HepG2 (cell line): ENCODE measurements at regions not wholly inside any gene's neighbourhood (a gene's known extent, or its start where the extent isn't known, plus 50 kb on each side); places are given as distances from the start of the nearest gene placed in this dataset.

Experiments
- ATAC-seq: fragments of 200-7000 bp; cut with Tn5 transposase; 3 replicates; pipeline ENCODE4 v1.9.1; 2020; ENCODE audit warnings: mild to moderate bottlenecking, moderate library complexity
- BruUV-seq: library from RNA; stranded (reverse); fragments of 400-500 nt; replicated peaks from 2 replicates; lab custom pipeline; 2021; lab: Mats Ljungman, UMichigan
- CTCF ChIA-PET: fragments of 300-600 bp; formaldehyde crosslinking; extraction: SDS; loops from one replicate; lab custom pipeline; 2021; ENCODE audit warnings: low total read pairs, inconsistent platforms, low intra/inter-chr PET ratio; lab: Yijun Ruan, JAX
- POLR2A ChIA-PET: fragments of 350-600 bp; sonication (Branson Sonifier 250); formaldehyde crosslinking; loops from one replicate; lab custom pipeline; 2020; ENCODE audit warnings: antibody characterized with exemption, inconsistent platforms; lab: Yijun Ruan, JAX
- DNase-seq: peaks from one replicate; pipeline ENCODE4 v3.0.0-alpha.2; 2015; ENCODE audit warnings: low spot score
- FAIRE-seq: peaks from 3 replicates; lab custom pipeline; 2011; peaks lifted over from hg19 to GRCh38; lab: Jason Lieb, UNC
- H2AFZ ChIP-seq: one replicate; pipeline ENCODE4 v1.6.1; 2011; ENCODE audit warnings: low read length, inconsistent platforms
- H3K27ac ChIP-seq: fragments of 300-600 bp; 3 replicates; pipeline ENCODE4 v1.8.0; 2011; ENCODE audit warnings: mixed run types, mild to moderate bottlenecking, mixed read lengths, low read length, inconsistent platforms; ENCODE audit not compliant: insufficient read depth; ENCODE audit errors: extremely low read length
- H3K27me3 ChIP-seq, 2 experiments: fragments of 200-600 bp in 1 of 2; 2 replicates in 1 of 2; 3 replicates in 1 of 2; pipeline versions ENCODE4 v1.6.0 to v1.8.0; 2011; ENCODE audit warnings: low read length in 2 of 2, mild to moderate bottlenecking in 2 of 2, moderate library complexity in 2 of 2, inconsistent platforms in 1 of 2; ENCODE audit not compliant: insufficient read depth in 2 of 2, control insufficient read depth in 1 of 2
- H3K36me3 ChIP-seq, 2 experiments: fragments of 200-600 bp in 1 of 2; replicated peaks in 1 of 2; 2 replicates in 1 of 2; 3 replicates in 1 of 2; pipeline versions ENCODE4 v1.5.1 to v1.8.0; 2011; ENCODE audit warnings: low read length in 2 of 2, inconsistent platforms in 1 of 2; ENCODE audit not compliant: insufficient read depth in 2 of 2, control insufficient read depth in 1 of 2
- H3K4me1 ChIP-seq: 2 replicates; pipeline ENCODE4 v1.5.1; 2012; ENCODE audit warnings: low read length, inconsistent platforms; ENCODE audit not compliant: insufficient read depth
- H3K4me2 ChIP-seq: 2 replicates; pipeline ENCODE4 v1.6.0; 2011; ENCODE audit warnings: low read depth, low read length, inconsistent platforms
- H3K4me3 ChIP-seq, 3 experiments: fragments of 200-600 bp in 1 of 3; sonication (generic), shearing (Covaris generic) in 1 of 3; replicated peaks in 1 of 3; 2 replicates each; pipeline ENCODE4 v1.5.1; 2011 to 2016; ENCODE audit warnings: low read length in 3 of 3, inconsistent platforms in 2 of 3, low read depth in 2 of 3, mild to moderate bottlenecking in 2 of 3, control low read depth in 1 of 3, mixed read lengths in 1 of 3; ENCODE audit not compliant: insufficient read depth in 1 of 3
- H3K79me2 ChIP-seq: one replicate; pipeline ENCODE4 v1.6.1; 2011; ENCODE audit warnings: low read length, inconsistent platforms; ENCODE audit not compliant: insufficient read depth
- H3K9ac ChIP-seq: 2 replicates; pipeline ENCODE4 v1.6.0; 2011; ENCODE audit warnings: mild to moderate bottlenecking, low read depth, low read length, inconsistent platforms; ENCODE audit not compliant: insufficient read depth
- H3K9me3 ChIP-seq: 2 replicates; pipeline ENCODE4 v1.5.1; 2012; ENCODE audit warnings: mild to moderate bottlenecking, low read length
- H4K20me1 ChIP-seq: 2 replicates; pipeline ENCODE4 v1.6.0; 2011; ENCODE audit warnings: inconsistent platforms, mild to moderate bottlenecking, low read length, moderate library complexity; ENCODE audit not compliant: insufficient read depth
- RELA ChIP-seq: sonication (generic); formaldehyde crosslinking; IDR thresholded peaks from 2 replicates; pipeline ENCODE4 v1.4.0; 2020; ENCODE audit warnings: missing genetic modification reagents
- SCMH1 ChIP-seq: sonication (generic); formaldehyde crosslinking; IDR thresholded peaks from 2 replicates; pipeline ENCODE4 v1.9.0; 2021; ENCODE audit warnings: missing genetic modification reagents, mild to moderate bottlenecking, borderline replicate concordance
- SIN3B ChIP-seq: fragments of 150-350 bp; IDR thresholded peaks from 2 replicates; pipeline ENCODE4 v1.6.1; 2014; ENCODE audit warnings: low read length
- TEAD3 ChIP-seq: optimal IDR thresholded peaks from 2 replicates; pipeline ENCODE3; 2016; ENCODE audit warnings: borderline replicate concordance
- TOPORS ChIP-seq: sonication (generic); formaldehyde crosslinking; IDR thresholded peaks from 2 replicates; pipeline ENCODE4 v1.8.0; 2023; ENCODE audit warnings: mild to moderate bottlenecking, missing genetic modification reagents
- ZNF225 ChIP-seq: sonication (generic); formaldehyde crosslinking; IDR thresholded peaks from 2 replicates; pipeline ENCODE4 v1.4.0; 2020; ENCODE audit warnings: mild to moderate bottlenecking, missing genetic modification reagents
- ZNF230 ChIP-seq: sonication (generic); formaldehyde crosslinking; IDR thresholded peaks from 2 replicates; pipeline ENCODE4 v1.4.0; 2020; ENCODE audit warnings: mild to moderate bottlenecking, missing genetic modification reagents
- ZNF251 ChIP-seq: sonication (generic); formaldehyde crosslinking; IDR thresholded peaks from 2 replicates; pipeline ENCODE4 v1.9.0; 2021; ENCODE audit warnings: mild to moderate bottlenecking, missing genetic modification reagents
- ZNF256 ChIP-seq: sonication (generic); formaldehyde crosslinking; conservative IDR thresholded peaks from 2 replicates; pipeline ENCODE4 v1.4.0; 2020; ENCODE audit warnings: missing genetic modification reagents
- ZNF607 ChIP-seq: sonication (generic); formaldehyde crosslinking; IDR thresholded peaks from 2 replicates; pipeline ENCODE4 v1.5.1; 2020; ENCODE audit warnings: missing genetic modification reagents, mild to moderate bottlenecking, borderline replicate concordance
- ZNF619 ChIP-seq: sonication (generic); formaldehyde crosslinking; IDR thresholded peaks from 2 replicates; pipeline ENCODE4 v1.4.0; 2020; ENCODE audit warnings: mild to moderate bottlenecking, missing genetic modification reagents
- ZNF775 ChIP-seq: sonication (generic); formaldehyde crosslinking; IDR thresholded peaks from 2 replicates; pipeline ENCODE4 v1.4.0; 2020; ENCODE audit warnings: missing genetic modification reagents, mild to moderate bottlenecking, moderate library complexity, borderline replicate concordance
- ZNF776 ChIP-seq: sonication (generic); formaldehyde crosslinking; IDR thresholded peaks from 2 replicates; pipeline ENCODE4 v1.4.0; 2020; ENCODE audit warnings: mild to moderate bottlenecking, missing genetic modification reagents
- WGBS: methylation state at CpG from one replicate; pipeline ENCODE4 v1.1.6; 2017; ENCODE audit warnings: low lambda C conversion rate; 5-methylcytosine and 5-hydroxymethylcytosine counted together
- in situ Hi-C: cut with HindIII; loops from 2 replicates; pipeline ENCODE4 v1.10.0; 2017; ENCODE audit warnings: low pct_unique_long_range_greater_than_20kb; ENCODE audit not compliant: extremely low pct_ligation_motif_present
- intact Hi-C: fragments of 100-400 bp; cut with micrococcal nuclease; formaldehyde crosslinking; loops from one replicate; pipeline ENCODE4 v1.10.0; 2022; ENCODE audit not compliant: unreplicated experiment
- TF ChIP-seq, protein P1 (sequence below), 2 experiments: IDR thresholded peaks; 2 replicates each; pipeline ENCODE4 v1.6.1; 2011 to 2012; ENCODE audit warnings: low read length in 2 of 2, borderline replicate concordance in 1 of 2, low read depth in 1 of 2, mild to moderate bottlenecking in 1 of 2, moderate library complexity in 1 of 2
- TF ChIP-seq, protein P2 (sequence below): IDR thresholded peaks from 2 replicates; pipeline ENCODE4 v1.6.1; 2016; ENCODE audit warnings: low read depth, missing genetic modification reagents, missing compliant biosample characterization

DNA sequence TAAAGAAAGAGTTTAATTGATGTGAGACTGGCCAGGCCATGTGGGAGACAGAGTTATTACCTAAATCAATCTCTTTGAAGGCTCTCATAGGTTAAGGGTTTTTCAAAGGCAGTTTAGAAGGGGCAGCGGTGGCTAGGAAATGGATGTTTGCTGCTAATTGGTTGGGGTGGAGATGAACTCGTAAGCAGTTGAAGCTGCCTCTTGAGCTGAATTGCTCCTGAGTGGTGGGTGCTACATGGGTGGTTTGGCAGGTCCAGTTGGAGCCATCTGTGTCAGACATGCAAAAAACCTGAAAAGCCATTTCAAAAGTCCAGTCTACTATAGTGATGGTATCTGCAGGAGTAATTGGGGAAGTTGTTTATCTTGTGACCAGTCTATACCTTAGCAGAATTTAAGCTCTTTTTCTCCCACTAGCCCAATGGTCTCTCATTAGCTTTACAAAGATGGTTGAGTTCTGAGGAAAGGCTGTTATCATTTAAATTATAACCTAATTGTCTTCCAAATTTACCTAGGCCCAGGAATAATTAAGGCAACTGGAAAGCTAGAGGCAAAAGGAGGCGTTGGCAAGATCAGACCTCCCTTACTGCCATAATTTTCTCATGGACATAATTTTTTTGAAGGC is 762.4 kb upstream of the FRG1 start (continued):
- TF ChIP-seq, protein P1, sequence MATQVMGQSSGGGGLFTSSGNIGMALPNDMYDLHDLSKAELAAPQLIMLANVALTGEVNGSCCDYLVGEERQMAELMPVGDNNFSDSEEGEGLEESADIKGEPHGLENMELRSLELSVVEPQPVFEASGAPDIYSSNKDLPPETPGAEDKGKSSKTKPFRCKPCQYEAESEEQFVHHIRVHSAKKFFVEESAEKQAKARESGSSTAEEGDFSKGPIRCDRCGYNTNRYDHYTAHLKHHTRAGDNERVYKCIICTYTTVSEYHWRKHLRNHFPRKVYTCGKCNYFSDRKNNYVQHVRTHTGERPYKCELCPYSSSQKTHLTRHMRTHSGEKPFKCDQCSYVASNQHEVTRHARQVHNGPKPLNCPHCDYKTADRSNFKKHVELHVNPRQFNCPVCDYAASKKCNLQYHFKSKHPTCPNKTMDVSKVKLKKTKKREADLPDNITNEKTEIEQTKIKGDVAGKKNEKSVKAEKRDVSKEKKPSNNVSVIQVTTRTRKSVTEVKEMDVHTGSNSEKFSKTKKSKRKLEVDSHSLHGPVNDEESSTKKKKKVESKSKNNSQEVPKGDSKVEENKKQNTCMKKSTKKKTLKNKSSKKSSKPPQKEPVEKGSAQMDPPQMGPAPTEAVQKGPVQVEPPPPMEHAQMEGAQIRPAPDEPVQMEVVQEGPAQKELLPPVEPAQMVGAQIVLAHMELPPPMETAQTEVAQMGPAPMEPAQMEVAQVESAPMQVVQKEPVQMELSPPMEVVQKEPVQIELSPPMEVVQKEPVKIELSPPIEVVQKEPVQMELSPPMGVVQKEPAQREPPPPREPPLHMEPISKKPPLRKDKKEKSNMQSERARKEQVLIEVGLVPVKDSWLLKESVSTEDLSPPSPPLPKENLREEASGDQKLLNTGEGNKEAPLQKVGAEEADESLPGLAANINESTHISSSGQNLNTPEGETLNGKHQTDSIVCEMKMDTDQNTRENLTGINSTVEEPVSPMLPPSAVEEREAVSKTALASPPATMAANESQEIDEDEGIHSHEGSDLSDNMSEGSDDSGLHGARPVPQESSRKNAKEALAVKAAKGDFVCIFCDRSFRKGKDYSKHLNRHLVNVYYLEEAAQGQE (IDR thresholded peaks at IDR 0.05; ENCODE audit: borderline replicate concordance in 1 of 2, low read depth in 1 of 2, low read length in 2 of 2), result no peak
- TF ChIP-seq SIN3B, result no peak
- no peak for TF ChIP-seq RELA (CRISPR knock-in tag)
- TF ChIP-seq ZNF775 (CRISPR knock-in tag), result no peak
- TF ChIP-seq, all 625 proteins: peak for 0

DNA sequence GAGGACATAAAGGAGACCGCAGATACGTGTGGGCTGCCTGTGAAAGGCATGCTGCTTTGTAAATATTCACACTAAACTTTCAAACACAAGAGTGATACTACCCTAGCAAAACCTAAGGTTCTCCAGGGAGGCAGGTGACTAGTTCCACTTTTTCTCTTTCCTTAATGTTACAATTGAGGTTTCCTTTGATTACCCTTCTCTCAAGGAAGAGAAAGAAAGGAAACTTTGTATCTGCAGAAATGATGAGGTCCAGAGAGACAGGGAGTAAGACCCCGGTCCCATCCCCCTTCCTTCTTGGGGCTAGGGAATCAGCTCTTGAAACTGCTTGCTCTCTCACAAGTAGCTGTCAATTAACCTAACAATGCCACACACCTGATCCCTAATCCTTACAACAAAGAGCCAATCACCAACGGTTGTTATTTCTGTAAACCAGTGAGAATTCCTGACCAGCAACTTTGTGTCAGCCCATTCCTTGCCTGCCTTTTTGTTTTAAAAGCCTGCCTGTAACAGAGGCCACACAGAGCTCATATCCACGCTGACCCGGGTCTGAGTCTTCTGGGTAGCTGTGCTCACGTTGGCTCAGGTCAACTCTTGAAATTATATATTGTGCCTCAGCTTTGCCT is 754.8 kb upstream of the FRG1 start:
- H2AFZ ChIP-seq, result no peak overlapping the region
- FAIRE-seq (no peak), DNase-seq (no peak), ATAC-seq (no peak)
- intact Hi-C loops, result no loop called here
- H3K9me3 ChIP-seq, result no peaks in the 10 kb centered on the region
- H4K20me1 ChIP-seq, result no peaks in the 10 kb centered on the region
- H3K4me3 ChIP-seq, result no peak overlapping the region
- H3K9ac ChIP-seq, result no peak overlapping the region
- H3K36me3 ChIP-seq, result no peaks in the 10 kb centered on the region
- H3K4me1 ChIP-seq, result no peaks in the 10 kb centered on the region
- peaks cover 0 to 4% of the 10 kb centered on the region in 2 experiments; a peak in 2 of 5 replicates for H3K27me3 ChIP-seq
- no TSS peak for BruUV-seq
- ChIA-PET CTCF (no interaction called here), POLR2A (no interaction called here)
- in situ Hi-C loops, result no loop called here
- H3K79me2 ChIP-seq, result no peaks in the 10 kb centered on the region
- H3K4me2 ChIP-seq, result no peak overlapping the region
- 5% methylated on average over 6 of the region's 7 CpGs for WGBS
- no peak overlapping the region for H3K27ac ChIP-seq
- no peak for TF ChIP-seq ZNF776
- TF ChIP-seq, protein P2, sequence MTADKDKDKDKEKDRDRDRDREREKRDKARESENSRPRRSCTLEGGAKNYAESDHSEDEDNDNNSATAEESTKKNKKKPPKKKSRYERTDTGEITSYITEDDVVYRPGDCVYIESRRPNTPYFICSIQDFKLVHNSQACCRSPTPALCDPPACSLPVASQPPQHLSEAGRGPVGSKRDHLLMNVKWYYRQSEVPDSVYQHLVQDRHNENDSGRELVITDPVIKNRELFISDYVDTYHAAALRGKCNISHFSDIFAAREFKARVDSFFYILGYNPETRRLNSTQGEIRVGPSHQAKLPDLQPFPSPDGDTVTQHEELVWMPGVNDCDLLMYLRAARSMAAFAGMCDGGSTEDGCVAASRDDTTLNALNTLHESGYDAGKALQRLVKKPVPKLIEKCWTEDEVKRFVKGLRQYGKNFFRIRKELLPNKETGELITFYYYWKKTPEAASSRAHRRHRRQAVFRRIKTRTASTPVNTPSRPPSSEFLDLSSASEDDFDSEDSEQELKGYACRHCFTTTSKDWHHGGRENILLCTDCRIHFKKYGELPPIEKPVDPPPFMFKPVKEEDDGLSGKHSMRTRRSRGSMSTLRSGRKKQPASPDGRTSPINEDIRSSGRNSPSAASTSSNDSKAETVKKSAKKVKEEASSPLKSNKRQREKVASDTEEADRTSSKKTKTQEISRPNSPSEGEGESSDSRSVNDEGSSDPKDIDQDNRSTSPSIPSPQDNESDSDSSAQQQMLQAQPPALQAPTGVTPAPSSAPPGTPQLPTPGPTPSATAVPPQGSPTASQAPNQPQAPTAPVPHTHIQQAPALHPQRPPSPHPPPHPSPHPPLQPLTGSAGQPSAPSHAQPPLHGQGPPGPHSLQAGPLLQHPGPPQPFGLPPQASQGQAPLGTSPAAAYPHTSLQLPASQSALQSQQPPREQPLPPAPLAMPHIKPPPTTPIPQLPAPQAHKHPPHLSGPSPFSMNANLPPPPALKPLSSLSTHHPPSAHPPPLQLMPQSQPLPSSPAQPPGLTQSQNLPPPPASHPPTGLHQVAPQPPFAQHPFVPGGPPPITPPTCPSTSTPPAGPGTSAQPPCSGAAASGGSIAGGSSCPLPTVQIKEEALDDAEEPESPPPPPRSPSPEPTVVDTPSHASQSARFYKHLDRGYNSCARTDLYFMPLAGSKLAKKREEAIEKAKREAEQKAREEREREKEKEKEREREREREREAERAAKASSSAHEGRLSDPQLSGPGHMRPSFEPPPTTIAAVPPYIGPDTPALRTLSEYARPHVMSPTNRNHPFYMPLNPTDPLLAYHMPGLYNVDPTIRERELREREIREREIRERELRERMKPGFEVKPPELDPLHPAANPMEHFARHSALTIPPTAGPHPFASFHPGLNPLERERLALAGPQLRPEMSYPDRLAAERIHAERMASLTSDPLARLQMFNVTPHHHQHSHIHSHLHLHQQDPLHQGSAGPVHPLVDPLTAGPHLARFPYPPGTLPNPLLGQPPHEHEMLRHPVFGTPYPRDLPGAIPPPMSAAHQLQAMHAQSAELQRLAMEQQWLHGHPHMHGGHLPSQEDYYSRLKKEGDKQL (CRISPR knock-in tag), result no peak
- TF ChIP-seq ZNF607, result no peak
- no peak for TF ChIP-seq ZNF619 (CRISPR knock-in tag)
- no peak for TF ChIP-seq ZNF256
- no peak for TF ChIP-seq ZNF225 (CRISPR knock-in tag)
- no peak for TF ChIP-seq TOPORS (CRISPR knock-in tag)
- no peak for TF ChIP-seq TEAD3 (CRISPR knock-in tag)
- no peak for TF ChIP-seq SCMH1
- no peak for TF ChIP-seq ZNF230 (CRISPR knock-in tag)
- no peak for TF ChIP-seq ZNF251 (CRISPR knock-in tag)
